ENCODE measurements at regions not wholly inside any gene's neighbourhood (a gene's known extent, or its start where the extent isn't known, plus 50 kb on each side); places are given as distances from the start of the nearest gene placed in this dataset.
A peak's percentile ranks its signal among the peaks of the same experiment; 100 is the strongest.
"Not testable (repeated sequence)": the region's sequence is repeated elsewhere in the genome, so short reads cannot be mapped to it uniquely, and the experiment has no call there.

- no peak overlapping the region for H3K4me3 ChIP-seq (ENCODE audit: low read depth, low read length)
- TF ChIP-seq, protein P1, sequence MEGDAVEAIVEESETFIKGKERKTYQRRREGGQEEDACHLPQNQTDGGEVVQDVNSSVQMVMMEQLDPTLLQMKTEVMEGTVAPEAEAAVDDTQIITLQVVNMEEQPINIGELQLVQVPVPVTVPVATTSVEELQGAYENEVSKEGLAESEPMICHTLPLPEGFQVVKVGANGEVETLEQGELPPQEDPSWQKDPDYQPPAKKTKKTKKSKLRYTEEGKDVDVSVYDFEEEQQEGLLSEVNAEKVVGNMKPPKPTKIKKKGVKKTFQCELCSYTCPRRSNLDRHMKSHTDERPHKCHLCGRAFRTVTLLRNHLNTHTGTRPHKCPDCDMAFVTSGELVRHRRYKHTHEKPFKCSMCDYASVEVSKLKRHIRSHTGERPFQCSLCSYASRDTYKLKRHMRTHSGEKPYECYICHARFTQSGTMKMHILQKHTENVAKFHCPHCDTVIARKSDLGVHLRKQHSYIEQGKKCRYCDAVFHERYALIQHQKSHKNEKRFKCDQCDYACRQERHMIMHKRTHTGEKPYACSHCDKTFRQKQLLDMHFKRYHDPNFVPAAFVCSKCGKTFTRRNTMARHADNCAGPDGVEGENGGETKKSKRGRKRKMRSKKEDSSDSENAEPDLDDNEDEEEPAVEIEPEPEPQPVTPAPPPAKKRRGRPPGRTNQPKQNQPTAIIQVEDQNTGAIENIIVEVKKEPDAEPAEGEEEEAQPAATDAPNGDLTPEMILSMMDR (IDR thresholded peaks at IDR 0.05; ENCODE audit: borderline replicate concordance, insufficient read depth, low read depth, low read length): no peak
Observed at GRCh38 chr17:83204230-83204725, 124.9 kb downstream of the METRNL start.

DNA sequence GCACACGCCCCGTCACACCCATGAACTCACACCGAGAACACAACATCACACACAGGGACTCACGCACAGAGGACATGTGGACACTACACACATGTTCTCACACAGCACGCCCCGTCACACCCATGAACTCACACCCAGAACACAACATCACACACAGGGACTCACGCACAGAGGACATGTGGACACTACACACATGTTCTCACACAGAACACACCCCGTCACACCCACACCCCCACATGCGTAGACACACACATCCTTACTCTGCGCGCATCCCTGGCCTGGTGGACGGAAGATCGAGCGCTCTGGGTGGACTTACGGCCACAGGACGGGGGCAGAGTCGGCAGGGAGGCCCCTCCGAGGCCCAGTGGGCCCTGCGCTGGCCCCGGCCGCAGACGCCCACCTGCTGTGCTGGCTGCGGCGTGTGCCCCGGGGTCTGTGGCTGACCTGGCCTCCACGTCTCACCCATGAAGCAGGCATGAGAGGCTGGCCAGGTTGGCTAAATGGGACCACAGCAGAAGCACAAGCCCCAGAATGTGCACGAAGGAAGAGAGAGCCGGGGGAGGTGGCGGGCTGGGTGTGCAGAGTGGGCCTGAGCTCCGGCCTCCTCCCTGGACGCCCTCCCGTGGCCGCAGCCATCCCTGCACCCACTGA is 125.5 kb downstream of the METRNL start:
- H3K4me3 ChIP-seq (ENCODE audit: low read depth, low read length): not testable (repeated sequence)

GRCh38 chr17:83205387-83206035 is 126.1 kb downstream of the METRNL start:
- TF ChIP-seq, protein P1 (IDR thresholded peaks at IDR 0.05; ENCODE audit: borderline replicate concordance, insufficient read depth, low read depth, low read length): peak; percentile 49
- not testable (repeated sequence) for H3K4me3 ChIP-seq (ENCODE audit: low read depth, low read length)

- not testable (repeated sequence) for H3K4me3 ChIP-seq (ENCODE audit: low read depth, low read length)
Observed at GRCh38 chr17:83206036-83206394, 126.6 kb downstream of the METRNL start.

DNA sequence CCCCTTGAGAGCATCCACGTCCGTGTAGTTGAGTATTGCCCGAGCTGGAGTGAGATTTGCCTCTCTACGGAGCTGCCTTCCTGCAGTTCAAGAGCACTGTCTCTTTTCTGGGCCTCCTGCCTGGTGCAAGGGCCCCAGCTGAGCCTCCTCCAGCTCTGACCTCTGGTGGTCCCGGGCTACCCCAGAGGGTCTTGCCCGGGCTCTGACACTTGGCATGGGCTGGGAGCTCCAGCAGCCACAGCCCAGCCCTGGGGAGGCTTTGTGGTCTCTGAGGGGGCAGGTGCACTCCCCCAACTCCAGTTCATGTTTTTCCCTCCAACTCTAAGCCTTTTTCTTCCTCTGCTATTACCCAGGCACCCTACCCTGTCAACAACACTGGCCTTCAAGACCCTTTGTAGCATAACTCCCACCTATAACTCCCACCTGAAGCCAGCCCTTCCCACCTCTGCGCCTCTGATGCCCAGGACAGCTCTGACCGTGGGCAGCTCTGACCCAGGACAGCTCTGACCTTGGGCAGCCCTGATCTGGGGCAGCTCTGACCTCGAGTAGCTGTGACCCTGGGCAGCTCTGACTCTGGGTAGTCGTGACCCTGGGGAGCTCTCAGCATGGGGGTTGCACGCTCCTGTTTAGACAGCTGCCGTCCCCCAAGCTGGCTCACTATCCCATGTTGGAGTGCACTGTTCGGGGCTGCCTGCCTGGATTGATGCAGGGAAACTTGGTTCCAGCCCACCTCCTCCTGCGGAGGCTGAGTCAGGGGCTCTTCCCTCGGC is 127.6 kb downstream of the METRNL start:
- H3K4me3 ChIP-seq (ENCODE audit: low read depth, low read length): not testable (repeated sequence)

GRCh38 chr17:83247001-83247400 is 167.6 kb downstream of the METRNL start:
- H3K4me3 ChIP-seq (ENCODE audit: low read depth, low read length): not testable (repeated sequence)
